ENCODE measurements at regions not wholly inside any gene's neighbourhood (a gene's known extent, or its start where the extent isn't known, plus 50 kb on each side); places are given as distances from the start of the nearest gene placed in this dataset.

DNA sequence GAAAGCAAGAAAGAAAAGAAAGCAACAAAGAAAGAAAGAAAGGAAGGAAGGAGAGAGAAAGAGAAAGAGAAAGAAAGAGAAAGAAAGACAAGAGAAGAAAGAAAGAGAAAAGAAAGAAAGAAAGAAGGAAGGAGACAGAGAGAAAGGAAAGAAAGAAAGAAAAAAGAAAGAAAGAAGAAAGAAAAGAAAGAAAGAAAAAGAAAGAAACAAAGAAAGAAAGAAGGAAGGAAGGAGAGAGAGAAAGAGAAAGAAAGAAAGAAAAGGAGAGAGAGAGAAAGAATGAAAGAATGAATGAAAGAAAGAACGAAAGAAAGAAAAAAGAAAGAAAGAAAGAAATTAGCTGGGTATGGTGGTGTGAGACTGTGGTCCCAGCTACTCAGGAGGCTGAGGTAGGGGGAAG lies 400.1 kb upstream of the MDGA2 start:
- dilution Hi-C loops (cut with MboI; ENCODE audit: extremely low pct_ligation_motif_present, low sequenced_read_pairs) = no loop called here

DNA sequence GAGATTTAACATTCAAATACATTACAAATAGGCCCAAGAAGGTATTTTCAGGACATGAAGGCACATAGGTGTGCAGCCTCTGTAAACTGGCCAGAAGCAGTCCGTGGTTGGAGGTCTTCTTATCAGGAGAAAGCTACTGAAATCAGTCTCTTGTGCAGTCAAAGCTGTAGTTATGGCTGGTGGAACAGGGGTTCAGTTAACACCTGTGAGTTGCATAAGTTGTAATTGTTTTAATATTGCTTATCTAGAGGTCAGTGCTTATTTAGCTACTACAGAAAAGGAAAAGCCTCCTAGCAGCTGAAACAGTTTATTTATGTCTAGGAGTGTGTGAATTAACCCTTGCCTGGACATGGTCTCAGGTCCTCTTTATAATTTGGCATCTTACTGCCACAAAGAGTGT lies 377.6 kb upstream of the MDGA2 start:
- H3K27ac ChIP-seq (ENCODE audit: control insufficient read depth, insufficient read depth, low read length) = no peak overlapping the region
- H3K9ac ChIP-seq (ENCODE audit: control insufficient read depth, extremely low read depth, insufficient read depth, low read length) = no peak overlapping the region
- H3K4me3 ChIP-seq (ENCODE audit: control insufficient read depth in 2 of 3, extremely low read depth in 1 of 3, insufficient read depth in 2 of 3, low read depth in 1 of 3, low read length in 3 of 3) = no peak overlapping the region
- DNase-seq (ENCODE audit: low read depth, low spot score) (no peak), FAIRE-seq (no peak)
- no peaks in the 10 kb centered on the region for H4K20me1 ChIP-seq (ENCODE audit: control insufficient read depth, extremely low read depth, insufficient read depth, low read length)
- no peaks in the 10 kb centered on the region for H3K27me3 ChIP-seq (ENCODE audit: control insufficient read depth, extremely low read depth, insufficient read depth, low read length)
- no peak for TF ChIP-seq EZH2 (IDR thresholded peaks at IDR 0.05; ENCODE audit: low read length)
- TF ChIP-seq, protein P1, sequence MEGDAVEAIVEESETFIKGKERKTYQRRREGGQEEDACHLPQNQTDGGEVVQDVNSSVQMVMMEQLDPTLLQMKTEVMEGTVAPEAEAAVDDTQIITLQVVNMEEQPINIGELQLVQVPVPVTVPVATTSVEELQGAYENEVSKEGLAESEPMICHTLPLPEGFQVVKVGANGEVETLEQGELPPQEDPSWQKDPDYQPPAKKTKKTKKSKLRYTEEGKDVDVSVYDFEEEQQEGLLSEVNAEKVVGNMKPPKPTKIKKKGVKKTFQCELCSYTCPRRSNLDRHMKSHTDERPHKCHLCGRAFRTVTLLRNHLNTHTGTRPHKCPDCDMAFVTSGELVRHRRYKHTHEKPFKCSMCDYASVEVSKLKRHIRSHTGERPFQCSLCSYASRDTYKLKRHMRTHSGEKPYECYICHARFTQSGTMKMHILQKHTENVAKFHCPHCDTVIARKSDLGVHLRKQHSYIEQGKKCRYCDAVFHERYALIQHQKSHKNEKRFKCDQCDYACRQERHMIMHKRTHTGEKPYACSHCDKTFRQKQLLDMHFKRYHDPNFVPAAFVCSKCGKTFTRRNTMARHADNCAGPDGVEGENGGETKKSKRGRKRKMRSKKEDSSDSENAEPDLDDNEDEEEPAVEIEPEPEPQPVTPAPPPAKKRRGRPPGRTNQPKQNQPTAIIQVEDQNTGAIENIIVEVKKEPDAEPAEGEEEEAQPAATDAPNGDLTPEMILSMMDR (optimal IDR thresholded peaks at IDR 0.05 in 1 of 3, IDR thresholded peaks at IDR 0.05 in 1 of 3, conservative IDR thresholded peaks at IDR 0.05 in 1 of 3; ENCODE audit: extremely low read depth in 1 of 3, insufficient read depth in 2 of 3, low read length in 3 of 3) = no peak
- no peaks in the 10 kb centered on the region for H3K9me3 ChIP-seq (ENCODE audit: control insufficient read depth, low read depth, low read length)
- dilution Hi-C loops (cut with MboI; ENCODE audit: extremely low pct_ligation_motif_present, low sequenced_read_pairs) = no loop called here
- no peaks in the 10 kb centered on the region for H3K36me3 ChIP-seq (ENCODE audit: control insufficient read depth in 2 of 2, extremely low read depth in 1 of 2, insufficient read depth in 2 of 2, low read length in 2 of 2)
- no peak overlapping the region for H2AFZ ChIP-seq (ENCODE audit: control insufficient read depth, low read length)
- no peak overlapping the region for H3K4me2 ChIP-seq (ENCODE audit: control insufficient read depth, extremely low read depth, insufficient read depth, low read depth, low read length)
- H3K9me1 ChIP-seq (ENCODE audit: control insufficient read depth, extremely low read depth, insufficient read depth, low read length) = no peaks in the 10 kb centered on the region
- no peaks in the 10 kb centered on the region for H3K79me2 ChIP-seq (ENCODE audit: control insufficient read depth, insufficient read depth, low read length)
- H3K4me1 ChIP-seq (ENCODE audit: control insufficient read depth, extremely low read depth, insufficient read depth, low read length) = no peaks in the 10 kb centered on the region

More for the DNA sequence above, 400.1 kb upstream of the MDGA2 start:
- Histone ChIP-seq H3K9me3 (ENCODE audit: control insufficient read depth, low read depth, low read length) (no peaks in the 10 kb centered on the region), H3K27ac (ENCODE audit: control insufficient read depth, insufficient read depth, low read length) (no peak overlapping the region), H3K9ac (ENCODE audit: control insufficient read depth, extremely low read depth, insufficient read depth, low read length) (no peak overlapping the region), H3K9me1 (ENCODE audit: control insufficient read depth, extremely low read depth, insufficient read depth, low read length) (no peaks in the 10 kb centered on the region), H3K4me3 (ENCODE audit: control insufficient read depth in 2 of 3, extremely low read depth in 1 of 3, insufficient read depth in 2 of 3, low read depth in 1 of 3, low read length in 3 of 3) (no peak overlapping the region), H3K79me2 (ENCODE audit: control insufficient read depth, insufficient read depth, low read length) (no peaks in the 10 kb centered on the region), H3K4me1 (ENCODE audit: control insufficient read depth, extremely low read depth, insufficient read depth, low read length) (no peaks in the 10 kb centered on the region), H4K20me1 (ENCODE audit: control insufficient read depth, extremely low read depth, insufficient read depth, low read length) (no peaks in the 10 kb centered on the region), H3K36me3 (ENCODE audit: control insufficient read depth in 2 of 2, extremely low read depth in 1 of 2, insufficient read depth in 2 of 2, low read length in 2 of 2) (no peaks in the 10 kb centered on the region), H3K27me3 (ENCODE audit: control insufficient read depth, extremely low read depth, insufficient read depth, low read length) (no peaks in the 10 kb centered on the region), H2AFZ (ENCODE audit: control insufficient read depth, low read length) (no peak overlapping the region), H3K4me2 (ENCODE audit: control insufficient read depth, extremely low read depth, insufficient read depth, low read depth, low read length) (no peak overlapping the region)
- FAIRE-seq = no peak
- no peak for DNase-seq (ENCODE audit: low read depth, low spot score)
- TF ChIP-seq EZH2 (IDR thresholded peaks at IDR 0.05; ENCODE audit: low read length) = no peak
- TF ChIP-seq, protein P1 (optimal IDR thresholded peaks at IDR 0.05 in 1 of 3, IDR thresholded peaks at IDR 0.05 in 1 of 3, conservative IDR thresholded peaks at IDR 0.05 in 1 of 3; ENCODE audit: extremely low read depth in 1 of 3, insufficient read depth in 2 of 3, low read length in 3 of 3) = no peak
